H9 (cell line): ENCODE measurements at regions not wholly inside any gene's neighbourhood (a gene's known extent, or its start where the extent isn't known, plus 50 kb on each side); places are given as distances from the start of the nearest gene placed in this dataset.
"Not testable (repeated sequence)": the region's sequence is repeated elsewhere in the genome, so short reads cannot be mapped to it uniquely, and the experiment has no call there.

Experiments used
- DNase-seq: peaks from one replicate; pipeline ENCODE4 v3.0.0-alpha.2; 2017
- H2AFZ ChIP-seq: one replicate; pipeline ENCODE4 v1.6.1; 2013; ENCODE audit warnings: mild to moderate bottlenecking, low read length, control low read depth, moderate library complexity
- H2AK5ac ChIP-seq: 2 replicates; pipeline ENCODE4 v1.6.1; 2013; ENCODE audit warnings: low read length, control low read depth, mixed read lengths; ENCODE audit not compliant: insufficient read length
- H2BK120ac ChIP-seq: one replicate; pipeline ENCODE4 v1.6.1; 2013; ENCODE audit warnings: low read depth, mild to moderate bottlenecking, low read length, control low read depth, inconsistent platforms; ENCODE audit not compliant: poor library complexity, severe bottlenecking
- H2BK12ac ChIP-seq: 2 replicates; pipeline ENCODE4 v1.6.1; 2013; ENCODE audit warnings: low read length, control low read depth, mixed read lengths, low read depth; ENCODE audit not compliant: insufficient read length
- H2BK15ac ChIP-seq: 2 replicates; pipeline ENCODE4 v1.6.1; 2013; ENCODE audit warnings: low read depth, low read length, control low read depth
- H2BK20ac ChIP-seq: one replicate; pipeline ENCODE4 v1.6.1; 2013; ENCODE audit warnings: low read depth, mild to moderate bottlenecking, low read length, control low read depth, inconsistent platforms; ENCODE audit not compliant: poor library complexity, severe bottlenecking
- H2BK5ac ChIP-seq: 2 replicates; pipeline ENCODE4 v1.6.1; 2013; ENCODE audit warnings: low read length, control low read depth, mixed read lengths; ENCODE audit not compliant: insufficient read length
- H3K14ac ChIP-seq: 2 replicates; pipeline ENCODE4 v1.6.1; 2013; ENCODE audit warnings: low read length, control low read depth; ENCODE audit not compliant: insufficient read depth
- H3K18ac ChIP-seq: 2 replicates; pipeline ENCODE4 v1.6.1; 2013; ENCODE audit warnings: low read depth, mild to moderate bottlenecking, mixed read lengths, low read length, control low read depth; ENCODE audit not compliant: insufficient read length
- H3K23ac ChIP-seq: 2 replicates; pipeline ENCODE4 v1.6.1; 2013; ENCODE audit warnings: low read length, control low read depth, mixed read lengths, low read depth; ENCODE audit not compliant: insufficient read length
- H3K23me2 ChIP-seq: 2 replicates; pipeline ENCODE4 v1.6.1; 2013; ENCODE audit warnings: low read depth, mild to moderate bottlenecking, mixed read lengths, low read length, control low read depth; ENCODE audit not compliant: insufficient read length, poor library complexity, severe bottlenecking
- H3K27ac ChIP-seq: 2 replicates; pipeline ENCODE4 v1.5.1; 2013; ENCODE audit warnings: low read length, control low read depth, mixed read lengths, low read depth; ENCODE audit not compliant: insufficient read length
- H3K27me3 ChIP-seq: 2 replicates; pipeline ENCODE4 v1.6.1; 2013; ENCODE audit warnings: low read length, control low read depth, inconsistent platforms; ENCODE audit not compliant: insufficient read depth
- H3K4ac ChIP-seq: 2 replicates; pipeline ENCODE4 v1.6.1; 2013; ENCODE audit warnings: low read depth, mild to moderate bottlenecking, control low read depth, inconsistent platforms, low read length, moderate library complexity
- H3K4me1 ChIP-seq: 2 replicates; pipeline ENCODE4 v1.6.1; 2013; ENCODE audit warnings: low read length, control low read depth, inconsistent platforms; ENCODE audit not compliant: insufficient read depth
- H3K4me2 ChIP-seq: 2 replicates; pipeline ENCODE4 v1.6.1; 2013; ENCODE audit warnings: low read length, control low read depth, mixed read lengths; ENCODE audit not compliant: insufficient read length, insufficient read depth
- H3K56ac ChIP-seq: 2 replicates; pipeline ENCODE4 v1.6.1; 2013; ENCODE audit warnings: low read depth, mild to moderate bottlenecking, mixed read lengths, low read length, control low read depth; ENCODE audit not compliant: insufficient read length
- H3K79me1 ChIP-seq: 2 replicates; pipeline ENCODE4 v1.6.1; 2013; ENCODE audit warnings: low read depth, mild to moderate bottlenecking, moderate library complexity, low read length, control low read depth, inconsistent platforms; ENCODE audit not compliant: insufficient read depth, poor library complexity, severe bottlenecking
- H3K79me2 ChIP-seq: 2 replicates; pipeline ENCODE4 v1.6.1; 2013; ENCODE audit warnings: low read length, control low read depth, inconsistent platforms; ENCODE audit not compliant: insufficient read depth
- H3K9ac ChIP-seq: 2 replicates; pipeline ENCODE4 v1.6.1; 2013; ENCODE audit warnings: low read length, control low read depth, mixed read lengths; ENCODE audit not compliant: insufficient read length; ENCODE audit errors: extremely low read depth
- H3K9me3 ChIP-seq: one replicate; pipeline ENCODE4 v1.6.1; 2013; ENCODE audit warnings: low read depth, low read length, inconsistent platforms; ENCODE audit not compliant: control insufficient read depth
- H3T11ph ChIP-seq: one replicate; pipeline ENCODE4 v1.6.1; 2013; ENCODE audit warnings: mild to moderate bottlenecking, low read length, control low read depth, inconsistent platforms
- H4K20me1 ChIP-seq: one replicate; pipeline ENCODE4 v1.6.1; 2013; ENCODE audit not compliant: control insufficient read depth, insufficient read length, insufficient read depth
- H4K5ac ChIP-seq: 2 replicates; pipeline ENCODE4 v1.6.1; 2013; ENCODE audit warnings: low read depth, mild to moderate bottlenecking, mixed read lengths, low read length, control low read depth; ENCODE audit not compliant: insufficient read length
- H4K8ac ChIP-seq: replicated peaks from 2 replicates; pipeline ENCODE4 v1.6.1; 2013; ENCODE audit warnings: low read length, control low read depth, mixed read lengths, low read depth; ENCODE audit not compliant: insufficient read length
- H4K91ac ChIP-seq: 2 replicates; pipeline ENCODE4 v1.6.1; 2013; ENCODE audit warnings: low read depth, mild to moderate bottlenecking, moderate library complexity, mixed read lengths, low read length, control low read depth; ENCODE audit not compliant: insufficient read length
- H3K27ac Mint-ChIP-seq, 3 experiments: 2 replicates in 2 of 3; 3 replicates in 1 of 3; pipeline ENCODE4 v1.8.0; 2020 to 2021; ENCODE audit warnings: mixed read lengths in 3 of 3, mild to moderate bottlenecking in 1 of 3, moderate library complexity in 1 of 3
- H3K27me3 Mint-ChIP-seq: 2 replicates; pipeline ENCODE4 v1.8.0; 2021; ENCODE audit warnings: low read depth, mild to moderate bottlenecking, moderate library complexity, mixed read lengths
- H3K36me3 Mint-ChIP-seq, 3 experiments: 2 replicates in 2 of 3; 3 replicates in 1 of 3; pipeline ENCODE4 v1.8.0; 2020 to 2021; ENCODE audit warnings: low read depth in 3 of 3, mixed read lengths in 3 of 3; ENCODE audit not compliant: insufficient read depth in 1 of 3
- H3K4me1 Mint-ChIP-seq, 2 experiments: 2 replicates each; pipeline ENCODE4 v1.8.0; 2020; ENCODE audit warnings: mixed read lengths in 2 of 2
- H3K4me3 Mint-ChIP-seq, 2 experiments: 2 replicates in 1 of 2; 3 replicates in 1 of 2; pipeline ENCODE4 v1.8.0; 2020 to 2021; ENCODE audit warnings: mild to moderate bottlenecking in 2 of 2, mixed read lengths in 2 of 2, moderate library complexity in 1 of 2
- H3K9me3 Mint-ChIP-seq, 2 experiments: 2 replicates in 1 of 2; 3 replicates in 1 of 2; pipeline ENCODE4 v1.8.0; 2020; ENCODE audit warnings: mild to moderate bottlenecking in 2 of 2, mixed read lengths in 2 of 2, moderate library complexity in 1 of 2
- CTCF ChIP-seq: fragments of 200-600 bp; sonication (generic); conservative IDR thresholded peaks from 3 replicates; pipeline ENCODE4 v1.8.0; 2021; ENCODE audit warnings: antibody characterized with exemption, mild to moderate bottlenecking
- WGBS: extraction: QIAGEN DNeasy Blood & Tissue Kit; methylation state at CpG from one replicate; pipeline ENCODE4 v1.1.7; 2013; ENCODE audit warnings: missing lambda C conversion rate, low lambda C conversion rate, mixed read lengths; ENCODE audit not compliant: insufficient read length; ENCODE audit errors: extremely low coverage; 5-methylcytosine and 5-hydroxymethylcytosine counted together

DNA sequence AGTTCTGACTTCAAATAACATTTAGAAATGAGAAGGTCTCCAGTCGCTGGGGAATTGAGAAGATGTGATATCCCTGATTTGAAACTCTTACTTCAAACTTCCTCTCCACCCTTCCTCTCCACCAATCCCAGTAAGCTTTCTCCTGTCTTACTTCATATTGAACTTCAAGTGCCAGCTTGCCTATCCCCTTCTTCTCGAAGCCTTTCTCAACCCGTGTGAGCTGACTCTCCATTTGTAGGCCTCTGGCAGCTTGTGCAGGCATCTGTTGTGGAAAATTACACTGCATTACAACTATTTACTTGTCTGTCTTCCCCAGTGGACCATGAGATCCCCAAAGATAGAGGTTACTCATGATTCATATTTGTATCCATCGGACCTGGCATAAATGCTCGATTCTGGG is 280.8 kb upstream of the CDH5 start:
- TF ChIP-seq CTCF = no peak
- Histone ChIP-seq H3K4ac (no peak overlapping the region), H4K20me1 (no peaks in the 10 kb centered on the region), H2AFZ (no peak overlapping the region), H3K18ac (no peak overlapping the region), H2AK5ac (no peak overlapping the region), H2BK5ac (no peak overlapping the region), H3K14ac (no peak overlapping the region), H4K91ac (no peak overlapping the region), H4K8ac (no peak overlapping the region), H2BK12ac (no peak overlapping the region), H2BK20ac (no peak overlapping the region), H3K9me3 (no peaks in the 10 kb centered on the region), H3T11ph (no peak overlapping the region), H3K23ac (no peak overlapping the region), H4K5ac (no peak overlapping the region), H3K23me2 (no peaks in the 10 kb centered on the region), H3K27ac (no peak overlapping the region), H2BK15ac (no peak overlapping the region), H3K79me1 (no peaks in the 10 kb centered on the region), H3K4me1 (peaks cover 7% of the 10 kb centered on the region; the same call in 1 of the 2 replicates), H3K4me2 (no peak overlapping the region), H3K9ac (no peak overlapping the region), H3K79me2 (no peaks in the 10 kb centered on the region), H3K27me3 (no peaks in the 10 kb centered on the region), H2BK120ac (no peak overlapping the region), H3K56ac (no peak overlapping the region)
- no peak for DNase-seq
- Mint-ChIP-seq H3K27ac (no peak overlapping the region), H3K4me1 (peaks cover 14 to 15% of the 10 kb centered on the region in 2 experiments), H3K4me3 (no peak overlapping the region), H3K36me3 (no peaks in the 10 kb centered on the region), H3K27me3 (no peaks in the 10 kb centered on the region), H3K9me3 (no peaks in the 10 kb centered on the region)
- WGBS = no CpG with 5 or more reads among the region's 5 CpGs

GRCh38 chr16:66084731-66085130 is 281.8 kb upstream of the CDH5 start:
- not testable (repeated sequence) for H3K23ac ChIP-seq, H3K9me3 ChIP-seq, H2AFZ ChIP-seq, H3K27ac Mint-ChIP-seq, H2BK12ac ChIP-seq, H3K9ac ChIP-seq, H4K5ac ChIP-seq, H3K27me3 Mint-ChIP-seq, H2AK5ac ChIP-seq, DNase-seq, H2BK15ac ChIP-seq, H4K8ac ChIP-seq, H3K36me3 Mint-ChIP-seq, H3K79me2 ChIP-seq, H2BK120ac ChIP-seq, H3K9me3 Mint-ChIP-seq, H3K4me1 ChIP-seq, H4K20me1 ChIP-seq, H3K14ac ChIP-seq, H3K27me3 ChIP-seq, H2BK20ac ChIP-seq, H4K91ac ChIP-seq, H3K4me2 ChIP-seq, H2BK5ac ChIP-seq, H3K79me1 ChIP-seq, H3K56ac ChIP-seq, H3K27ac ChIP-seq, H3K4me3 Mint-ChIP-seq, H3K4ac ChIP-seq, H3K23me2 ChIP-seq, H3T11ph ChIP-seq, H3K18ac ChIP-seq
- WGBS = no CpG with 5 or more reads among the region's 2 CpGs
- H3K4me1 Mint-ChIP-seq = peaks cover 14 to 15% of the 10 kb centered on the region in 2 experiments
